ENCODE measurements at regions not wholly inside any gene's neighbourhood (a gene's known extent, or its start where the extent isn't known, plus 50 kb on each side); places are given as distances from the start of the nearest gene placed in this dataset.

GRCh38 chr1:112060261-112060660 lies 70.8 kb upstream of the KCND3 start:
- Histone ChIP-seq H3K4me3 (no peak overlapping the region), H3K4me1 (no peaks in the 10 kb centered on the region), H3K9me3 (ENCODE audit: low read depth) (no peaks in the 10 kb centered on the region), H3K9ac (no peak overlapping the region), H3F3A (ENCODE audit: low read depth) (no peaks in the 10 kb centered on the region), H3K36me3 (no peaks in the 10 kb centered on the region), H3K4me2 (no peak overlapping the region), H3K27me3 (no peaks in the 10 kb centered on the region), H3K79me2 (ENCODE audit: low read depth) (no peaks in the 10 kb centered on the region), H4K20me1 (ENCODE audit: low read depth) (no peaks in the 10 kb centered on the region), H3K27ac (no peak overlapping the region), H2AFZ (replicated peaks) (no peak overlapping the region)
- H3K4me1 Mint-ChIP-seq: peaks cover 15% of the 10 kb centered on the region
- H3K36me3 Mint-ChIP-seq: no peaks in the 10 kb centered on the region
- peaks cover 6% of the 10 kb centered on the region for H3K9me3 Mint-ChIP-seq
- H3K4me3 Mint-ChIP-seq: no peak overlapping the region
- H3K27me3 Mint-ChIP-seq (ENCODE audit: insufficient read depth, low read depth): peaks cover 2% of the 10 kb centered on the region
- no peak for DNase-seq (ENCODE audit: low spot score)
- TF ChIP-seq EZH2phosphoT487 (IDR thresholded peaks at IDR 0.05) (no peak), CTCF (IDR thresholded peaks at IDR 0.05) (no peak), EZH2 (IDR thresholded peaks at IDR 0.05) (no peak)
- H3K27ac Mint-ChIP-seq: no peak overlapping the region

GRCh38 chr1:112061056-112061455 lies 71.6 kb upstream of the KCND3 start:
- Histone ChIP-seq H3K9me3 (ENCODE audit: low read depth) (no peaks in the 10 kb centered on the region), H3K9ac (no peak overlapping the region), H3K36me3 (no peaks in the 10 kb centered on the region), H3K4me3 (no peak overlapping the region), H3K27me3 (no peaks in the 10 kb centered on the region), H3K4me2 (no peak overlapping the region), H3K4me1 (no peaks in the 10 kb centered on the region), H3K27ac (no peak overlapping the region), H2AFZ (replicated peaks) (no peak overlapping the region), H3K79me2 (ENCODE audit: low read depth) (no peaks in the 10 kb centered on the region), H3F3A (ENCODE audit: low read depth) (no peaks in the 10 kb centered on the region), H4K20me1 (ENCODE audit: low read depth) (no peaks in the 10 kb centered on the region)
- H3K4me3 Mint-ChIP-seq: no peak overlapping the region
- peaks cover 15% of the 10 kb centered on the region for H3K4me1 Mint-ChIP-seq
- H3K27ac Mint-ChIP-seq: no peak overlapping the region
- peaks cover 6% of the 10 kb centered on the region for H3K9me3 Mint-ChIP-seq
- no peak for DNase-seq (ENCODE audit: low spot score)
- peaks cover 2% of the 10 kb centered on the region for H3K27me3 Mint-ChIP-seq (ENCODE audit: insufficient read depth, low read depth)
- TF ChIP-seq EZH2 (IDR thresholded peaks at IDR 0.05) (no peak), CTCF (IDR thresholded peaks at IDR 0.05) (no peak), EZH2phosphoT487 (IDR thresholded peaks at IDR 0.05) (no peak)
- H3K36me3 Mint-ChIP-seq: no peaks in the 10 kb centered on the region

GRCh38 chr1:112061901-112062320 lies 72.4 kb upstream of the KCND3 start:
- DNase-seq (ENCODE audit: low spot score): no peak
- H3K4me3 Mint-ChIP-seq: no peak overlapping the region
- no peak for TF ChIP-seq EZH2phosphoT487 (IDR thresholded peaks at IDR 0.05)
- no peak for TF ChIP-seq EZH2 (IDR thresholded peaks at IDR 0.05)
- no peak for TF ChIP-seq CTCF (IDR thresholded peaks at IDR 0.05)
- peaks cover 6% of the 10 kb centered on the region for H3K9me3 Mint-ChIP-seq
- H3K79me2 ChIP-seq (ENCODE audit: low read depth): no peaks in the 10 kb centered on the region
- H3K9me3 ChIP-seq (ENCODE audit: low read depth): no peaks in the 10 kb centered on the region
- H3K4me2 ChIP-seq: no peak overlapping the region
- peaks cover 15% of the 10 kb centered on the region for H3K4me1 Mint-ChIP-seq
- H3K27ac ChIP-seq: no peak overlapping the region
- H3K9ac ChIP-seq: no peak overlapping the region
- no peaks in the 10 kb centered on the region for H4K20me1 ChIP-seq (ENCODE audit: low read depth)
- no peak overlapping the region for H3K27ac Mint-ChIP-seq
- H3K36me3 ChIP-seq: no peaks in the 10 kb centered on the region
- peaks cover 2% of the 10 kb centered on the region for H3K27me3 Mint-ChIP-seq (ENCODE audit: insufficient read depth, low read depth)
- H3K4me1 ChIP-seq: no peaks in the 10 kb centered on the region
- H3K27me3 ChIP-seq: no peaks in the 10 kb centered on the region
- H2AFZ ChIP-seq (replicated peaks): no peak overlapping the region
- H3K36me3 Mint-ChIP-seq: no peaks in the 10 kb centered on the region
- no peaks in the 10 kb centered on the region for H3F3A ChIP-seq (ENCODE audit: low read depth)
- no peak overlapping the region for H3K4me3 ChIP-seq
